Uterus (tissue), 2 donors: ENCODE measurements at regions not wholly inside any gene's neighbourhood (a gene's known extent, or its start where the extent isn't known, plus 50 kb on each side); places are given as distances from the start of the nearest gene placed in this dataset.

Experiments
- POLR2A ChIP-seq, 2 donors: fragments of 450-650 bp; IDR thresholded peaks; one replicate each; pipeline ENCODE4 v1.6.1; 2016; ENCODE audit warnings: antibody characterized with exemption in 2 of 2, mild to moderate bottlenecking in 1 of 2, moderate library complexity in 1 of 2
- TF ChIP-seq, protein P1 (sequence below), 4 experiments: fragments of 200-600 bp in 2 of 4; fragments of 450-650 bp in 2 of 4; sonication (generic) in 2 of 4; IDR thresholded peaks; one replicate each; pipeline ENCODE4 v1.5.1; 2016 to 2019; ENCODE audit warnings: antibody characterized with exemption in 4 of 4, mild to moderate bottlenecking in 2 of 4, moderate library complexity in 1 of 4

DNA sequence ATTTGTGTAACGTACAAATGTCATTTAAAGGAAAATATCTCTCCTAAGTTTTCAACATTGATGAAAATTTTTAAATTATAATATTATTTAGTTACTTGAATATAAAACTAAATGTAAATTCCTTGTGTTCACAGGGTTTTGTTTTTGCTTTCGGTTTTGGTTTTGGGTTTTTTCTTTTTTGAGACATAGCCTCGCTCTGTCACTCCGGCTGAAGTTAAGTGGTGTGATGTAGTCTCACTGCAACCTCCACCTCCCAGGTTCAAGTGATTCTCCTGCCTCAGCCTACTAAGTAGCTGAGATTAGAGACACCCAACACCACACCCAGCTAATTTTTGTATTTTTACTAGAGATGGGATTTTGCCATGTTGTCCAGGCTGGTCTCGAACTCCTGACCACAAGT, 79.3 kb upstream of the TCF12 start:
- TF ChIP-seq, protein P1, sequence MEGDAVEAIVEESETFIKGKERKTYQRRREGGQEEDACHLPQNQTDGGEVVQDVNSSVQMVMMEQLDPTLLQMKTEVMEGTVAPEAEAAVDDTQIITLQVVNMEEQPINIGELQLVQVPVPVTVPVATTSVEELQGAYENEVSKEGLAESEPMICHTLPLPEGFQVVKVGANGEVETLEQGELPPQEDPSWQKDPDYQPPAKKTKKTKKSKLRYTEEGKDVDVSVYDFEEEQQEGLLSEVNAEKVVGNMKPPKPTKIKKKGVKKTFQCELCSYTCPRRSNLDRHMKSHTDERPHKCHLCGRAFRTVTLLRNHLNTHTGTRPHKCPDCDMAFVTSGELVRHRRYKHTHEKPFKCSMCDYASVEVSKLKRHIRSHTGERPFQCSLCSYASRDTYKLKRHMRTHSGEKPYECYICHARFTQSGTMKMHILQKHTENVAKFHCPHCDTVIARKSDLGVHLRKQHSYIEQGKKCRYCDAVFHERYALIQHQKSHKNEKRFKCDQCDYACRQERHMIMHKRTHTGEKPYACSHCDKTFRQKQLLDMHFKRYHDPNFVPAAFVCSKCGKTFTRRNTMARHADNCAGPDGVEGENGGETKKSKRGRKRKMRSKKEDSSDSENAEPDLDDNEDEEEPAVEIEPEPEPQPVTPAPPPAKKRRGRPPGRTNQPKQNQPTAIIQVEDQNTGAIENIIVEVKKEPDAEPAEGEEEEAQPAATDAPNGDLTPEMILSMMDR (IDR thresholded peaks at IDR 0.05), result no peak
- no peak for TF ChIP-seq POLR2A (IDR thresholded peaks at IDR 0.05)
